ENCODE measurements at regions not wholly inside any gene's neighbourhood (a gene's known extent, or its start where the extent isn't known, plus 50 kb on each side); places are given as distances from the start of the nearest gene placed in this dataset.
A peak's percentile ranks its signal among the peaks of the same experiment; 100 is the strongest.

DNA sequence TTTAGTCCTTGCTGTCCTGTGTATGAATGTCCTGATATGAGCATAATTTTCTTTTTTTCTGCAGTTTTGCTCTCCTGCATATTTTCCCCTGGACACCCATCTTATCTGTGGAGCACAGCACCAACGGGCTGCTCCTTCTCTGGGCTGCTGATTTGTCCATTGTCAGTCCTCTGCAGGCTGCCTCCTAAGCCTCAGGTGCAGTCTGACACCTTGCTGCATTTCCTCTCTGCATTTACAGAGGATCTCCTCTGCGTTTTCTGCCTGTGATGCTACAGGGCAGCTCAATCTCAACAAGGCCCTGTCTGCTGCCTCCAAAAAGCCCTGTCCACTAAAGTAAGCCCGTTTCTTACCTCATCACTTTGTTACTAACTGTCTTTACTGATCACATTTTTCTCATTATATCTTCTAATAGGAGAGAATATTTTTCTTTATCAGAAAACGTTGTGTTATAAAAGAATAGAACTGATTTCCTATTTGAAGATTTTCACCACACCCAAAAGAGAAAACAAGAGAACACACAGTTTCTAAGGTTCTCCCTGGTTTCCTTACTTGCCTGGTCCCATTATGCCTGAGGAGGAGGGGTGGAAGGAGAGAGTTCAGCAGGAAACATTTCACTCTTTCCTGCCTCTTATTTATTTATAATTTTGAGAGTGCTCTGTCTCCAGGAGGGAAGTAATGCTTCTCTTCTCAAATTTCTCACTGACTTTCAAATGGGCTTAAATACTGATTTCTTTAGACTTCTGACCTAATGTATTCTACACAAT is 65.6 kb upstream of the TDRD3 start:
- H3K4me1 ChIP-seq (ENCODE audit: control insufficient read depth, insufficient read depth, low read length) = peaks cover 5% of the 10 kb centered on the region
- DNase-seq (ENCODE audit: low read depth) = no peak
- H3K9ac ChIP-seq (ENCODE audit: low read length) = no peak overlapping the region

DNA sequence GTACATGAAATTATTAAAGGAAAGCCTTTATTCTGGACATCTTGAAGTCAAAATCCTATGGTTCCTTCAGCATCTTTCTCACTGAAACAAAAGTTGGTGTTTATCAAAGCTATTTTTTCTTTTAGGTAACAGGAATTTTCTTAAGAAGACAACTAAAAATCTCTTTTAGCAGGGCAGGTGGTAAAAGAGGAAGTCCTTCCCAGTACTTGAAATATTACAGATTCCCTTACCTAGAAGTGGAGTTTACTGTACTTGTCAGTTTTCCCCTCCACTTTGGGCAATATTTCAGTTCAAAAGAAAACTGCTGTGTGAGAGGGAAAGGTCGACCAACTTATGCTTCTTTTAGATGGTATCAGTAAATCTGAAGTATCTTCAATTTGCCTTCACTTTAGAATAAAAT is 64.3 kb upstream of the TDRD3 start:
- H3K9ac ChIP-seq (ENCODE audit: low read length) = no peak overlapping the region
- no peaks in the 10 kb centered on the region for H3K36me3 ChIP-seq (ENCODE audit: control insufficient read depth, insufficient read depth, low read length, severe bottlenecking)
- H3K4me3 ChIP-seq (ENCODE audit: low read length) = no peak overlapping the region
- DNase-seq (ENCODE audit: low read depth) = no peak
- H3K4me1 ChIP-seq (ENCODE audit: control insufficient read depth, insufficient read depth, low read length) = peaks cover 5% of the 10 kb centered on the region
- H3K27me3 ChIP-seq (replicated peaks; ENCODE audit: control insufficient read depth, insufficient read depth, low read length) = no peaks in the 10 kb centered on the region
- peaks cover 11% of the 10 kb centered on the region for H3K9me3 ChIP-seq (ENCODE audit: control insufficient read depth, low read length)

More for the DNA sequence above, 65.6 kb upstream of the TDRD3 start:
- Histone ChIP-seq H3K36me3 (ENCODE audit: control insufficient read depth, insufficient read depth, low read length, severe bottlenecking) (no peaks in the 10 kb centered on the region), H3K27me3 (replicated peaks; ENCODE audit: control insufficient read depth, insufficient read depth, low read length) (no peaks in the 10 kb centered on the region), H3K9me3 (ENCODE audit: control insufficient read depth, low read length) (peaks cover 11% of the 10 kb centered on the region), H3K4me3 (ENCODE audit: low read length) (no peak overlapping the region)

DNA sequence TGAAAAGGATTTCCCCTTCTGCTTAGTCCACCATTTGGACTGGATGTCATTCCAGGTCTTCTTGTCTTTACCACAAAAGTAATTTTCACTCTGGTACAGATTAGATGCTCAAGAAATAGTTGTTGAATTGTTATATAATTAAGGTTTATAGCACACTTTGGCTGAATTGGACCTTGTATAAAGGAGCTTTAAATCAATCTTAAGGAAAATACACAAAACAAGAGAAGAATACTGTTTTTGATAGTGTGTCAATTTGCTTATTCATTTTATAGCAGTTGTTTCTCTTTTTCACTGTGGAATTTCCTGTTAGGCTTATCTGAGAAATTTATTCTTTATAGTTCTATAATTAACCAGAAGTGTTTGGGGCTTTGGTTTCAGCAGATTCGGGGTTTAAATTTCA is 62.7 kb upstream of the TDRD3 start:
- Histone ChIP-seq H3K27me3 (replicated peaks; ENCODE audit: control insufficient read depth, insufficient read depth, low read length) (peaks cover 6% of the 10 kb centered on the region), H3K36me3 (ENCODE audit: control insufficient read depth, insufficient read depth, low read length, severe bottlenecking) (no peaks in the 10 kb centered on the region), H3K4me3 (ENCODE audit: low read length) (no peak overlapping the region), H3K9ac (ENCODE audit: low read length) (no peak overlapping the region), H3K9me3 (ENCODE audit: control insufficient read depth, low read length) (peaks cover 11% of the 10 kb centered on the region), H3K4me1 (ENCODE audit: control insufficient read depth, insufficient read depth, low read length) (peaks cover 5% of the 10 kb centered on the region)
- DNase-seq (ENCODE audit: low read depth) = no peak

DNA sequence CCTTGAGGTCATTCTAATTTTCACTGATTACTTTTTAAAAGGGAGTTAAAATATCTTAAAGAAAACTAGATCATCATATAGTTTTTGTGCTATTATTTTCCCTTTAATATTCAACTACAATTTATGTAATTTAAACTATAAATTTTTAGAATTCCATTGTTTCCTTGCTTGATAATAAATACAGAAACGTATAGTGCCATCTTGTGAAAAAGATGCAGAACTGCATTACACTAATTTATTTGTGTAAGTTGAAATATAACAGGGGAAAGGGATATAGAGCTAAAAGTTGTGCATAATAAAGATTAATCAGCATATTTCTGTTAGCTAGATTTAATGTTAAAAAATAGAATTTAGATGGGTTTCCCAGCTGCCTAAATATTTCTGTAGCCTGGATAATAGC is 61.5 kb upstream of the TDRD3 start:
- Histone ChIP-seq H3K4me1 (ENCODE audit: control insufficient read depth, insufficient read depth, low read length) (peaks cover 5% of the 10 kb centered on the region), H3K36me3 (ENCODE audit: control insufficient read depth, insufficient read depth, low read length, severe bottlenecking) (no peaks in the 10 kb centered on the region), H3K4me3 (ENCODE audit: low read length) (no peak overlapping the region), H3K27me3 (replicated peaks; ENCODE audit: control insufficient read depth, insufficient read depth, low read length) (peaks cover 11% of the 10 kb centered on the region), H3K9me3 (ENCODE audit: control insufficient read depth, low read length) (peaks cover 11% of the 10 kb centered on the region), H3K9ac (ENCODE audit: low read length) (no peak overlapping the region)
- peak; percentile 75 for DNase-seq (ENCODE audit: low read depth)

DNA sequence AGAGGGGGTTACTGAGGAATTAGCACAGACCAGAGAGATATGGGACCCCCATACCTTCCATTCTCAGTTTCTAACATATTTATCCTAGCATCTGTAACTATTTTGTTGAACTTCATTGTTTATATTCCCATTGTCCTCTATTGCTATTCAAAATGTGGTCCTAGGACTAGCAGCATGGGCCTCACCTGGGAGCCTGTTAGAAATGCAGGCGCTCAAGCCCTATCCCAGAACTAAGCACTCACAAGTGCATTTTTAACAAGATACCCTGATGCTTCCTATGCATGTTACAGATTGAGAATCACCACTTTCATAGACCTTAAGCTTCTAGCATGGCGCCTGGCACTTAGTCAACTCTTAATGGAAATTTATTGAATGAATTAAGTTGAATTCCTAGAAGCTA is 58.3 kb upstream of the TDRD3 start:
- no peak overlapping the region for H3K4me3 ChIP-seq (ENCODE audit: low read length)
- peaks cover 4% of the 10 kb centered on the region for H3K9me3 ChIP-seq (ENCODE audit: control insufficient read depth, low read length)
- DNase-seq (ENCODE audit: low read depth) = no peak
- H3K4me1 ChIP-seq (ENCODE audit: control insufficient read depth, insufficient read depth, low read length) = peaks cover 5% of the 10 kb centered on the region
- no peaks in the 10 kb centered on the region for H3K36me3 ChIP-seq (ENCODE audit: control insufficient read depth, insufficient read depth, low read length, severe bottlenecking)
- no peak overlapping the region for H3K9ac ChIP-seq (ENCODE audit: low read length)
- peaks cover 25% of the 10 kb centered on the region for H3K27me3 ChIP-seq (replicated peaks; ENCODE audit: control insufficient read depth, insufficient read depth, low read length)

DNA sequence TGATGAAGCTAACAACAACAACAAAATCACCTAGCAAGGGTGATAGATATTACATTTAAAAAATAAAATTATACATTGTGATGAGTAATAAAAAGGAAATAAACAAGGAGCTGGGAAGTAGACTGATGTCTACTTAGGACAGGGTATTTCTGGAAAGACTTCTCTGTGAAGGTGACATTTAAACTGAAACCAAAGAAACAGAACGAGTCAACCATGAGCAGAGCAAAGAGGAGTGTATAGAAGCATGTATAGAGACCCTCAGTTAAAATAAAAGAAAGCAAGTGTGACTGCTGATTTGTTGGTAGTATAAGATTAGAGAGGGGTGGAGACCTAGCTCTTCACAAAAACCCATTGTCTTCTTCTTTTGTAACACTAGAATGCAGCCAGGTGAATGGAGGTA is 53.0 kb upstream of the TDRD3 start:
- H3K4me1 ChIP-seq (ENCODE audit: control insufficient read depth, insufficient read depth, low read length) = no peaks in the 10 kb centered on the region
- DNase-seq (ENCODE audit: low read depth) = no peak

DNA sequence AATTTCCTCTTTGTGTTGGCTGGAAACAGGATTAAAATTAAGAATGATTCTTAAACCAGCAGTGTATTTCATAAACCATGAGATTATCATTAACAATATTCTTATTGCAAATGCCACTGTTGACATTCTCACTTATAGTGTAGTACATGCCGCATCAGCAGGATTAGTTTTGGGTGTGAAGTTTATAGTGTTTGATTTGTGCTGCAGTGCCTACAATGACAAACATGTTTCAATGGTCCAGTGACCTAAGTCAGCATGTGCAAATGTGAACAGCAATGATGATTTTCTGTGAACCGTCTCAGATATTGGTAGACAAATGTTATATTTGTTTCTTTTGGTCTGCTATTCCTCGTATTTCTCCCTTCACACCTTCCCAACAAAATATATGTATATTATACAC is 49.8 kb upstream of the TDRD3 start:
- Histone ChIP-seq H3K27me3 (replicated peaks; ENCODE audit: control insufficient read depth, insufficient read depth, low read length) (peaks cover 46% of the 10 kb centered on the region), H3K4me3 (ENCODE audit: low read length) (no peak overlapping the region), H3K36me3 (ENCODE audit: control insufficient read depth, insufficient read depth, low read length, severe bottlenecking) (no peaks in the 10 kb centered on the region), H3K4me1 (ENCODE audit: control insufficient read depth, insufficient read depth, low read length) (peaks cover 10% of the 10 kb centered on the region), H3K9me3 (ENCODE audit: control insufficient read depth, low read length) (no peaks in the 10 kb centered on the region), H3K9ac (ENCODE audit: low read length) (no peak overlapping the region)
- DNase-seq (ENCODE audit: low read depth) = no peak

More for the DNA sequence above, 53.0 kb upstream of the TDRD3 start:
- no peak overlapping the region for H3K4me3 ChIP-seq (ENCODE audit: low read length)
- H3K9me3 ChIP-seq (ENCODE audit: control insufficient read depth, low read length) = peaks cover 4% of the 10 kb centered on the region
- no peaks in the 10 kb centered on the region for H3K36me3 ChIP-seq (ENCODE audit: control insufficient read depth, insufficient read depth, low read length, severe bottlenecking)
- peaks cover 50% of the 10 kb centered on the region for H3K27me3 ChIP-seq (replicated peaks; ENCODE audit: control insufficient read depth, insufficient read depth, low read length)
- no peak overlapping the region for H3K9ac ChIP-seq (ENCODE audit: low read length)

Data from adipocyte (in vitro differentiated cells).